ENCODE measurements at regions not wholly inside any gene's neighbourhood (a gene's known extent, or its start where the extent isn't known, plus 50 kb on each side); places are given as distances from the start of the nearest gene placed in this dataset.

- TF ChIP-seq ZNF407 (IDR thresholded peaks at IDR 0.05; ENCODE audit: low read depth) (no peak), NR0B1 (IDR thresholded peaks at IDR 0.05; ENCODE audit: partially characterized antibody) (no peak), MLX (CRISPR knock-in tag; conservative IDR thresholded peaks at IDR 0.05) (no peak), USF1 (CRISPR knock-in tag; IDR thresholded peaks at IDR 0.05) (no peak), HEY1 (CRISPR knock-in tag; IDR thresholded peaks at IDR 0.05; ENCODE audit: borderline replicate concordance) (no peak), ARHGAP35 (IDR thresholded peaks at IDR 0.05; ENCODE audit: partially characterized antibody) (no peak), ZBTB12 (CRISPR knock-in tag; IDR thresholded peaks at IDR 0.05) (no peak), GTF2E2 (tag; IDR thresholded peaks at IDR 0.05) (no peak), IFI16 (CRISPR knock-in tag; IDR thresholded peaks at IDR 0.05) (no peak), SMARCA4 (IDR thresholded peaks at IDR 0.05) (no peak)
Measured at GRCh38 chr2:221263573-221263972, 308.5 kb downstream of the EPHA4 start (continued).

Measured in K562 (cell line).